Activated naive CD4-positive, alpha-beta T cell treated with anti-CD3 and anti-CD28 coated beads, Interleukin-2, amount 10 ng/mL, durations not matched to agents 7 days and 5 days (primary cell): ENCODE measurements at regions not wholly inside any gene's neighbourhood (a gene's known extent, or its start where the extent isn't known, plus 50 kb on each side); places are given as distances from the start of the nearest gene placed in this dataset.

Source experiments
- CTCF ChIA-PET: fragments of 350-600 bp; sonication (Branson Sonifier 250); formaldehyde crosslinking; loops from one replicate; lab custom pipeline; 2021; ENCODE audit warnings: antibody characterized with exemption; lab: Charles Lee
- DNase-seq: peaks from one replicate; pipeline ENCODE4 v3.0.0-alpha.2; 2020
- H3K27ac Mint-ChIP-seq: one replicate; pipeline ENCODE4 v1.8.0; 2021; ENCODE audit warnings: mild to moderate bottlenecking, moderate library complexity, mixed read lengths
- H3K27me3 Mint-ChIP-seq: one replicate; pipeline ENCODE4 v1.8.0; 2021; ENCODE audit warnings: mild to moderate bottlenecking, mixed read lengths
- H3K36me3 Mint-ChIP-seq: one replicate; pipeline ENCODE4 v1.8.0; 2021; ENCODE audit warnings: mixed read lengths
- H3K4me1 Mint-ChIP-seq: one replicate; pipeline ENCODE4 v1.8.0; 2021; ENCODE audit warnings: mixed read lengths
- H3K4me3 Mint-ChIP-seq: one replicate; pipeline ENCODE4 v1.8.0; 2021; ENCODE audit warnings: mild to moderate bottlenecking, moderate library complexity, mixed read lengths
- H3K9me3 Mint-ChIP-seq: one replicate; pipeline ENCODE4 v1.8.0; 2021; ENCODE audit warnings: mixed read lengths

GRCh38 chr1:114219172-114219868, 65.7 kb upstream of the SYT6 start:
- no peaks in the 10 kb centered on the region for H3K9me3 Mint-ChIP-seq
- no peak for DNase-seq
- no peaks in the 10 kb centered on the region for H3K36me3 Mint-ChIP-seq
- H3K4me3 Mint-ChIP-seq: no peak overlapping the region
- no peak overlapping the region for H3K27ac Mint-ChIP-seq
- CTCF ChIA-PET: no interaction called here
- peaks cover 8% of the 10 kb centered on the region for H3K27me3 Mint-ChIP-seq
- H3K4me1 Mint-ChIP-seq: no peaks in the 10 kb centered on the region

GRCh38 chr1:114218361-114219171, 64.9 kb upstream of the SYT6 start:
- CTCF ChIA-PET: no interaction called here
- Mint-ChIP-seq H3K9me3 (no peaks in the 10 kb centered on the region), H3K4me1 (no peaks in the 10 kb centered on the region), H3K4me3 (no peak overlapping the region), H3K36me3 (no peaks in the 10 kb centered on the region), H3K27ac (no peak overlapping the region), H3K27me3 (peaks cover 8% of the 10 kb centered on the region)
- DNase-seq: no peak

GRCh38 chr1:114216431-114217173, 62.9 kb upstream of the SYT6 start:
- no peak overlapping the region for H3K4me3 Mint-ChIP-seq
- CTCF ChIA-PET: no interaction called here
- H3K27me3 Mint-ChIP-seq: peaks cover 15% of the 10 kb centered on the region
- no peak overlapping the region for H3K27ac Mint-ChIP-seq
- no peaks in the 10 kb centered on the region for H3K4me1 Mint-ChIP-seq
- no peaks in the 10 kb centered on the region for H3K36me3 Mint-ChIP-seq
- DNase-seq: no peak
- no peaks in the 10 kb centered on the region for H3K9me3 Mint-ChIP-seq

- Mint-ChIP-seq H3K4me3 (no peak overlapping the region), H3K4me1 (no peaks in the 10 kb centered on the region), H3K27ac (no peak overlapping the region), H3K27me3 (peaks cover 15% of the 10 kb centered on the region), H3K9me3 (no peaks in the 10 kb centered on the region), H3K36me3 (no peaks in the 10 kb centered on the region)
- CTCF ChIA-PET: no interaction called here
- no peak for DNase-seq
Observed at GRCh38 chr1:114215436-114215835, 61.8 kb upstream of the SYT6 start.

GRCh38 chr1:114214016-114214415, 60.3 kb upstream of the SYT6 start:
- H3K4me1 Mint-ChIP-seq: no peaks in the 10 kb centered on the region
- no peak overlapping the region for H3K27ac Mint-ChIP-seq
- CTCF ChIA-PET: interaction anchor here (0.6 kb wide), 1 partner anchor 188 kb away, joined by 3 read pairs; no protein-coding TSS in a partner anchor
- no peak for DNase-seq
- no peaks in the 10 kb centered on the region for H3K9me3 Mint-ChIP-seq
- H3K27me3 Mint-ChIP-seq: peaks cover 25% of the 10 kb centered on the region
- no peaks in the 10 kb centered on the region for H3K36me3 Mint-ChIP-seq
- H3K4me3 Mint-ChIP-seq: no peak overlapping the region

GRCh38 chr1:114209971-114210370, 56.3 kb upstream of the SYT6 start:
- no peaks in the 10 kb centered on the region for H3K36me3 Mint-ChIP-seq
- H3K27ac Mint-ChIP-seq: no peak overlapping the region
- H3K4me3 Mint-ChIP-seq: no peak overlapping the region
- peaks cover 41% of the 10 kb centered on the region for H3K27me3 Mint-ChIP-seq
- no peaks in the 10 kb centered on the region for H3K4me1 Mint-ChIP-seq
- CTCF ChIA-PET: interaction anchor here (0.6 kb wide), 1 partner anchor 565 kb away, joined by 3 read pairs; no protein-coding TSS in a partner anchor
- no peak for DNase-seq
- no peaks in the 10 kb centered on the region for H3K9me3 Mint-ChIP-seq

- H3K4me1 Mint-ChIP-seq: no peaks in the 10 kb centered on the region
- CTCF ChIA-PET: no interaction called here
- no peaks in the 10 kb centered on the region for H3K9me3 Mint-ChIP-seq
- no peaks in the 10 kb centered on the region for H3K36me3 Mint-ChIP-seq
- no peak for DNase-seq
- peaks cover 43% of the 10 kb centered on the region for H3K27me3 Mint-ChIP-seq
- no peak overlapping the region for H3K27ac Mint-ChIP-seq
- H3K4me3 Mint-ChIP-seq: no peak overlapping the region
Observed at GRCh38 chr1:114208714-114209113, 55.0 kb upstream of the SYT6 start.

GRCh38 chr1:114208106-114208505, 54.4 kb upstream of the SYT6 start:
- Mint-ChIP-seq H3K4me1 (no peaks in the 10 kb centered on the region), H3K27ac (no peak overlapping the region), H3K4me3 (no peak overlapping the region), H3K9me3 (no peaks in the 10 kb centered on the region), H3K27me3 (peaks cover 46% of the 10 kb centered on the region), H3K36me3 (no peaks in the 10 kb centered on the region)
- CTCF ChIA-PET: no interaction called here
- DNase-seq: no peak

- H3K27me3 Mint-ChIP-seq: peaks cover 47% of the 10 kb centered on the region
- CTCF ChIA-PET: no interaction called here
- no peaks in the 10 kb centered on the region for H3K9me3 Mint-ChIP-seq
- no peaks in the 10 kb centered on the region for H3K4me1 Mint-ChIP-seq
- no peak overlapping the region for H3K27ac Mint-ChIP-seq
- H3K4me3 Mint-ChIP-seq: no peak overlapping the region
- no peak for DNase-seq
- no peaks in the 10 kb centered on the region for H3K36me3 Mint-ChIP-seq
Observed at GRCh38 chr1:114207635-114208034, 54.0 kb upstream of the SYT6 start.

- Mint-ChIP-seq H3K9me3 (no peaks in the 10 kb centered on the region), H3K27me3 (peaks cover 49% of the 10 kb centered on the region), H3K4me1 (no peaks in the 10 kb centered on the region), H3K4me3 (no peak overlapping the region), H3K27ac (no peak overlapping the region), H3K36me3 (no peaks in the 10 kb centered on the region)
- CTCF ChIA-PET: no interaction called here
- DNase-seq: no peak
Observed at GRCh38 chr1:114206392-114206791, 52.7 kb upstream of the SYT6 start.

- CTCF ChIA-PET: no interaction called here
- Mint-ChIP-seq H3K9me3 (no peaks in the 10 kb centered on the region), H3K27ac (no peak overlapping the region), H3K27me3 (peaks cover 52% of the 10 kb centered on the region), H3K4me1 (no peaks in the 10 kb centered on the region), H3K36me3 (no peaks in the 10 kb centered on the region), H3K4me3 (no peak overlapping the region)
- no peak for DNase-seq
Observed at GRCh38 chr1:114203595-114204128, 50.0 kb upstream of the SYT6 start.
